ENCODE measurements at regions not wholly inside any gene's neighbourhood (a gene's known extent, or its start where the extent isn't known, plus 50 kb on each side); places are given as distances from the start of the nearest gene placed in this dataset.

DNA sequence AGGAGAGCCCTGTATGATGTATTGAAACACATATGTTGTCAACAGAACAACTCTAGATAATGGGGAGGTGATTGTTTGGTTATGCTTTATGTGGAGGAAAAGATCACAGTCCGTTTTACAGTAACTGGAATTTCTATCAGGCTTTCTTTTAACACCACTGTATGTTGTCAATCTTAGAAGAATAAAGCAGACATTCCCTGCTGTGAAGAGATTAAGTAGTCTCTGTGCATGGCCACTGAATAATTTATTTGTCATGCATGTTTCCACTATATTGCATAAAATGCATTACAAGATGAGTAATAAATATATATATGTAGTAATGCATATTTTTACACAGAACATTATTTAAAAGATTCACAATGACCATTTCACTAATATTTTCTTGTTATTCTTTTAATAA is 440.0 kb downstream of the ANKRD7 start:
- Mint-ChIP-seq H3K9me3 (no peaks in the 10 kb centered on the region), H3K36me3 (ENCODE audit: low read depth) (no peaks in the 10 kb centered on the region), H3K27ac (no peak overlapping the region), H3K4me1 (no peaks in the 10 kb centered on the region), H3K4me3 (no peak overlapping the region), H3K27me3 (no peaks in the 10 kb centered on the region)
- ATAC-seq (ENCODE audit: low read depth), result no peak
- DNase-seq, result no peak
- ChIA-PET POLR2A (no interaction called here), CTCF (no interaction called here)
- TF ChIP-seq, protein P1, sequence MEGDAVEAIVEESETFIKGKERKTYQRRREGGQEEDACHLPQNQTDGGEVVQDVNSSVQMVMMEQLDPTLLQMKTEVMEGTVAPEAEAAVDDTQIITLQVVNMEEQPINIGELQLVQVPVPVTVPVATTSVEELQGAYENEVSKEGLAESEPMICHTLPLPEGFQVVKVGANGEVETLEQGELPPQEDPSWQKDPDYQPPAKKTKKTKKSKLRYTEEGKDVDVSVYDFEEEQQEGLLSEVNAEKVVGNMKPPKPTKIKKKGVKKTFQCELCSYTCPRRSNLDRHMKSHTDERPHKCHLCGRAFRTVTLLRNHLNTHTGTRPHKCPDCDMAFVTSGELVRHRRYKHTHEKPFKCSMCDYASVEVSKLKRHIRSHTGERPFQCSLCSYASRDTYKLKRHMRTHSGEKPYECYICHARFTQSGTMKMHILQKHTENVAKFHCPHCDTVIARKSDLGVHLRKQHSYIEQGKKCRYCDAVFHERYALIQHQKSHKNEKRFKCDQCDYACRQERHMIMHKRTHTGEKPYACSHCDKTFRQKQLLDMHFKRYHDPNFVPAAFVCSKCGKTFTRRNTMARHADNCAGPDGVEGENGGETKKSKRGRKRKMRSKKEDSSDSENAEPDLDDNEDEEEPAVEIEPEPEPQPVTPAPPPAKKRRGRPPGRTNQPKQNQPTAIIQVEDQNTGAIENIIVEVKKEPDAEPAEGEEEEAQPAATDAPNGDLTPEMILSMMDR (IDR thresholded peaks at IDR 0.05), result no peak
- intact Hi-C loops (cut with micrococcal nuclease), result no loop called here

DNA sequence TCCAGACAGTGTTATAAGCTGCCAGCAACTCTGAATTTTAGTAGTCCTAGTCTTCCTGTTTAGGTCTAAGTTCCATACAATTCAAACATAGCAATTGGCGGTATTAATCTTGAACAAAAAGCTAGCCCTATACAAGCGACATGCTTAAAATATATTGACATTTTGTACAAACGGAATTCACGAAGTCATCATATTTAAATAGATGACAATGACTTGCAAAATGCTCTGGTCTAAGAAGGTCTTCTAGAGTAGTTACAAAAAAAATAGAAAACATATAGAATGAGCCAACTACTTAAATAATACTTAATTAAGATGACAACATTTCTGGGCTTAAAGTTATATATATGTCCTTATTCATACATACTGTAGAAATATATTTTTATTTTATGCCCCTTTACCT is 446.6 kb downstream of the ANKRD7 start:
- Mint-ChIP-seq H3K36me3 (ENCODE audit: low read depth) (no peaks in the 10 kb centered on the region), H3K27ac (no peak overlapping the region), H3K27me3 (no peaks in the 10 kb centered on the region), H3K4me3 (no peak overlapping the region), H3K4me1 (no peaks in the 10 kb centered on the region), H3K9me3 (no peaks in the 10 kb centered on the region)
- no peak for ATAC-seq (ENCODE audit: low read depth)
- no peak for DNase-seq
- CTCF ChIA-PET, result no interaction called here
- POLR2A ChIA-PET, result no interaction called here
- intact Hi-C loops (cut with micrococcal nuclease), result no loop called here
- TF ChIP-seq, protein P1 (IDR thresholded peaks at IDR 0.05), result no peak

DNA sequence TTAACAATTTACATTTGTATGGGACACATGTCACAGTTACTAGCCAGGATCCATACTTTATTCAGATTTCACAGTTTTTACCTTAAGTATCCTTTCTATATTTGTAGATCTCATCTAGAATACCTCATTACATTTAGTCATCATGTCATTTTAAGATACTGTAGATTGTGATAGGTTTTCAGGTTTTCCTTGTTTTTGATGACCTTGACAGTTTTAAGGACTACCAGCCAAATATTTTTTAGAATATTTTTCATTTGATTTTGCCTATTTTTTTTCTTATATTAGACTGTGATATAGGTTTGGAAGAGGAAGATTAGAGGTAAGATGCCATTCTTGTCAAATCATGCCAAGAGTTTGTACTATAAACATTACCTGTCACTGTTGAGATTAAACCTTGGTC is 460.3 kb downstream of the ANKRD7 start:
- Mint-ChIP-seq H3K9me3 (no peaks in the 10 kb centered on the region), H3K27ac (no peak overlapping the region), H3K36me3 (ENCODE audit: low read depth) (no peaks in the 10 kb centered on the region), H3K4me3 (no peak overlapping the region), H3K4me1 (no peaks in the 10 kb centered on the region), H3K27me3 (no peaks in the 10 kb centered on the region)
- CTCF ChIA-PET, result no interaction called here
- POLR2A ChIA-PET, result no interaction called here
- TF ChIP-seq, protein P1 (IDR thresholded peaks at IDR 0.05), result no peak
- intact Hi-C loops (cut with micrococcal nuclease), result no loop called here
- DNase-seq (no peak), ATAC-seq (ENCODE audit: low read depth) (no peak)

DNA sequence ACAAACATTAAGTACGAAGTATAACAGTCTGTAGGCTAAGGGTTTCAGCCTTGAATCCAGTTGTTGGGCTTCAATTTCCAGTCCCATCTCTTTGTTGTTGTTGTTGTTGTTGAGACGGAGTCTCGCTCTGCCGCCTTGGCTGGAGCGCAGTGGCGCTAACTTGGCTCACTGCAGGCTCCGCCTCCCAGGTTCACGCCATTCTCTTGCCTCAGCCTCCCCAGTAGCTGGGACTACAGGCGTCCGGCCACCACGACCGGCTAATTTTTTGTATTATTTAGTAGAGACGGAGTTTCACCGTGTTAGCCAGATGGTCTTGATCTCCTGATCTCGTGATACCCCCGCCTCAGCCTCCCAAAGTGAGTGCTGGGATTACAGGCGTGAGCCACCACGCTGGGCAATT is 464.9 kb downstream of the ANKRD7 start:
- Mint-ChIP-seq H3K9me3 (no peaks in the 10 kb centered on the region), H3K4me1 (no peaks in the 10 kb centered on the region), H3K4me3 (no peak overlapping the region), H3K36me3 (ENCODE audit: low read depth) (no peaks in the 10 kb centered on the region), H3K27ac (no peak overlapping the region), H3K27me3 (no peaks in the 10 kb centered on the region)
- TF ChIP-seq, protein P1 (IDR thresholded peaks at IDR 0.05), result no peak
- ChIA-PET POLR2A (no interaction called here), CTCF (no interaction called here)
- ATAC-seq (ENCODE audit: low read depth) (no peak), DNase-seq (no peak)
- intact Hi-C loops (cut with micrococcal nuclease), result no loop called here

DNA sequence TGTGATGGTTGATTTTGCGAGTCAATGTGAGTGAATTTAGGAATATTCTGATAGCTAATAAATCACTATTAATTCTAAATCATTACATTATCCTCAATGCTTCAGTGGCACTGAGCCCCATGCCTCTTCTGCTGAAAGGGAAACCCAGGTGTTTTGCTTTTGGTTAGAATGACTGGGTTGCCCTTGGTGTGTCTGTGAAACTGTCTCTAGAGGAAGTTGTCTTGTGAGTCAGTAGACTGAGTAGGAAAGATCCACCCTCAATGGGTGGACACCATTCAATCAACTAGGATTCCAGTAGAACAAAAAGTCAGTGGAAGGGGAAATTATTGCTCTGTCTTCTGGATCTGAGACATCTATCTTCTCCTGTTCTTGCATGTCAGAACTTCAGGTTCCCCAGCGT is 472.4 kb downstream of the ANKRD7 start:
- Mint-ChIP-seq H3K27me3 (no peaks in the 10 kb centered on the region), H3K4me3 (no peak overlapping the region), H3K36me3 (ENCODE audit: low read depth) (no peaks in the 10 kb centered on the region), H3K4me1 (no peaks in the 10 kb centered on the region), H3K27ac (no peak overlapping the region), H3K9me3 (no peaks in the 10 kb centered on the region)
- TF ChIP-seq, protein P1 (IDR thresholded peaks at IDR 0.05), result no peak
- DNase-seq, result no peak
- ChIA-PET POLR2A (no interaction called here), CTCF (no interaction called here)
- intact Hi-C loops (cut with micrococcal nuclease), result no loop called here
- ATAC-seq (ENCODE audit: low read depth), result no peak
